PFSK-1 (cell line): ENCODE measurements at regions not wholly inside any gene's neighbourhood (a gene's known extent, or its start where the extent isn't known, plus 50 kb on each side); places are given as distances from the start of the nearest gene placed in this dataset.

ENCODE experiments used
- FOXP2 ChIP-seq: optimal IDR thresholded peaks from 2 replicates; pipeline ENCODE3; 2011; ENCODE audit warnings: borderline replicate concordance, control low read depth, inconsistent platforms; ENCODE audit not compliant: insufficient read depth; ENCODE audit errors: extremely low read length, extremely low read depth
- POLR2AphosphoS5 ChIP-seq: IDR thresholded peaks from 2 replicates; pipeline ENCODE4 v1.6.1; 2012; ENCODE audit warnings: low read depth, mild to moderate bottlenecking, control low read depth, low read length, moderate library complexity
- REST ChIP-seq, 2 experiments: IDR thresholded peaks; 2 replicates each; pipeline versions ENCODE4 v1.6.1 to v1.8.0; 2011 to 2012; ENCODE audit warnings: low read depth in 2 of 2, low read length in 2 of 2, control low read depth in 1 of 2, inconsistent platforms in 1 of 2, mild to moderate bottlenecking in 1 of 2, moderate library complexity in 1 of 2; ENCODE audit not compliant: insufficient read depth in 1 of 2
- SIN3A ChIP-seq: IDR thresholded peaks from 2 replicates; pipeline ENCODE4 v1.6.1; 2012; ENCODE audit warnings: mild to moderate bottlenecking, low read length, moderate library complexity, borderline replicate concordance; ENCODE audit not compliant: insufficient read depth
- TAF1 ChIP-seq: IDR thresholded peaks from 2 replicates; pipeline ENCODE4 v1.6.1; 2012; ENCODE audit warnings: low read length, control low read depth, borderline replicate concordance; ENCODE audit not compliant: insufficient read depth

DNA sequence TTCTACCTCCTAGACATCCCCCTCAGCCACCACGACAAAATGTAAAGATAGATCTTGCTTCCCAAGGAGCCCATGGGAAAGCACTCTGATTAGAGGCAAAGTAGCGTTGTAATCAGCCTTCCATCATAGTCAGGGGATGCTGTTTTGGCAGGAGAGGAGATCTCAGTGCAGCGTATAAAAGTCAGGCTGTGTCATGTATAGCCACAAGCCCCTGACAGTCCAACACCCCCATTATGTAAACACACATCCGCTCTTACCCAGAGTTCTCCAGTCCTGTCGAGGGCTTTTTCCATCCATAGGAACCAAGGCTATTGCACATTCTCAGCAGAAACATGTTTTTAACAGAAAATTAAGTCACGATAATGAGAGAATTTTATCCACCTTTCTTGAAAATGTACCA, 156.3 kb downstream of the CYSLTR2 start:
- TF ChIP-seq FOXP2 = no peak
- no peak for TF ChIP-seq SIN3A
- no peak for TF ChIP-seq POLR2AphosphoS5
- TF ChIP-seq REST (IDR thresholded peaks at IDR 0.05; ENCODE audit: insufficient read depth in 1 of 2, low read depth in 2 of 2, low read length in 2 of 2) = no peak
- no peak for TF ChIP-seq TAF1

- TF ChIP-seq POLR2AphosphoS5 = no peak
These were observed 159.8 kb downstream of the CYSLTR2 start for GRCh38 chr13:48813518-48813917.

DNA sequence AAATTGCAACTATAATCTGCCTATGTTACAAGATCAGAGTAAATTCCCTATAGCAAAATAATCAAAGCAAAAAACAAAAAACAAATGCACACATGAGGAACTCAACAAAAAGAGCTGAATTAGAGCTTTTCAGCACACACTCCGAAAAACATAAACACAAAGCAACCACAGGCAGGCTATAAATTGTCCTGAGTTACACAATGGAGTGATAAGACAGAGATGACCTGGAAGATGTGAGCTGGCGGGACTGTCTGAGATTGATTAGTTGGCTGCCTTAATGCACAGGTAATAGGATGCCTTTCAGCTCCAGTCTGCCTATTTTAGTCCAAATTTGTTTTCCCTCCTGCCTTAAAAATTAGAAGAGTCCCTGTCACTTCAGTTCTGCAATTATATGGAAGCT, 159.0 kb upstream of the FNDC3A start:
- no peak for TF ChIP-seq TAF1
- no peak for TF ChIP-seq SIN3A
- no peak for TF ChIP-seq POLR2AphosphoS5

DNA sequence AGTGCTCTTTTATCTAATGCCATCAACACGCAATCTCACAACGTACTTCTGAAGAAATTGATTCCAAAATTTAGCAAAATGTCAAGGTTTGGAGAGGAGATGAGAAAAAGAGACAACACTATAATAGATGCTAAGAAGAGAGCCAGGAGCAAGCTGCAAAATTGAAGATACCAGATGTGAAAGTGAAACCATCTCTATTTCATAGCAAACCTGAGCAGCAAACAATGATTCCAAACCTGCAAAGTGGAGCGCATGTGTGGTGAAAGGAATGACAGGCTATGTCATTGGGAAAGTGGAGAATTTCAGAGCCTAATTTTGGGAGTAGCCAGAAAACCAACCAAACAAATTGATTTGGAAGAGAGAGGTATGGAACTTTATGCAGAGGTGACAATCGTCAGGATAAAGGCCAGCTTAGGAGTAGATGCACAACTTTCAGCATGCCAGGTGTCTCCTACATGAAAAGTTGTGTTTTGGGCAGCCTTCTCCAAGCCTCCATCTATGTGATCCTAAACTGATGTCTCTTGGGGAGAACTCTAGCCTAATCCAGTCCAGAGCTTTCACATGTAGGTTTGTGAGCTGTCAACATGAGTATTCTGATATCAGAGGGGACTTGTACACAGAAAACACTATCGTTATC, 158.4 kb upstream of the FNDC3A start:
- TF ChIP-seq TAF1 = no peak
- no peak for TF ChIP-seq SIN3A
- TF ChIP-seq REST (IDR thresholded peaks at IDR 0.05; ENCODE audit: insufficient read depth in 1 of 2, low read depth in 2 of 2, low read length in 2 of 2) = no peak
- no peak for TF ChIP-seq FOXP2
- no peak for TF ChIP-seq POLR2AphosphoS5

DNA sequence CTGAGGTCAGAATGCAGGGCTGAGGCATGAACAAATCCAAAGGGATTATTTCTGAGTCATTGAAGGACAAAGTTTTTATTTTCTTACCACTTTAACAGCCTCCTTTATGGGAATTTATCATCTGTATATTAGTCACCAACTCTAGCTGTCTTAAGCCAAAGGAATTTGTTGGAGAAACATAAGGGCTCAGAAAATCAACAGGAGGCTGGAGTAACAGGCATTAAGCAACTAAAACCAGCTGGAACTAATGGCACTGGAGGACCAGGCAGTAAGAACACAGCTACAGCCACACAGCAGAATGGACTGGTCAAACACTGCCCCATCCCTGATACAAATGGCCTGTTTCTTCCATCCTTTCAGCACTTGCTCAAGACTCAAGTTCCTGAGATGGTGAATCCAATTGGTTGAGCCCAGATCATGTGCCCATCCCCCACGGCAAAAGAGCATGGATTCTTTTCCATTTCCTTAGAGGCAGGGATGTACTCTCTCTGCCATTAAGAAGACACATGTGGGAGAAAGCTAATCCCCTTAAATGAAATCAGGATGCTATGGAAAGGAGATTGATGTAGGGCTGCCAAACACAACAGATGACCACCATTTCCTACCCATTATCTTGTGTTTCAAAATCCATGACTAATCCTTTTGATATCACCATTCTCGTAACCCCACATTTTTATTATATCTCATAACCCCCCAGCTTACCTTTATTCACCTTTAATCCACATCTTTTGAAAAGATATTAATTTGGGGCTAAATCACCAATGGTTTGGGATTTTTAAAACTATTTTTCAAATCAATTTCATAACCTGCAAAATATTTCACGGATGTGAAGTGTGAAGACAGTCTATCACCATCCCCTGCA, 157.0 kb upstream of the FNDC3A start:
- no peak for TF ChIP-seq REST (IDR thresholded peaks at IDR 0.05; ENCODE audit: insufficient read depth in 1 of 2, low read depth in 2 of 2, low read length in 2 of 2)
- TF ChIP-seq FOXP2 = no peak
- TF ChIP-seq TAF1 = no peak

GRCh38 chr13:48819376-48819775, 156.3 kb upstream of the FNDC3A start:
- TF ChIP-seq TAF1 (no peak), POLR2AphosphoS5 (no peak), REST (IDR thresholded peaks at IDR 0.05; ENCODE audit: insufficient read depth in 1 of 2, low read depth in 2 of 2, low read length in 2 of 2) (no peak), SIN3A (no peak), FOXP2 (no peak)
